PC-9 (cell line): ENCODE measurements at regions not wholly inside any gene's neighbourhood (a gene's known extent, or its start where the extent isn't known, plus 50 kb on each side); places are given as distances from the start of the nearest gene placed in this dataset.

Experiments used
- CTCF ChIP-seq: fragments of 200-600 bp; sonication (generic); conservative IDR thresholded peaks from 2 replicates; pipeline ENCODE4 v1.6.1; 2017; ENCODE audit warnings: mixed run types, antibody characterized with exemption, mild to moderate bottlenecking, moderate library complexity
- EZH2 ChIP-seq: fragments of 200-600 bp; sonication (generic); IDR thresholded peaks from 2 replicates; pipeline ENCODE4 v1.8.0; 2017; ENCODE audit warnings: antibody characterized with exemption, low read depth

- TF ChIP-seq CTCF (no peak), EZH2 (no peak)
These were observed 216.0 kb upstream of the TEX13C start for GRCh38 chrX:125103693-125104092.
